Gastrocnemius medialis (tissue), 4 donors: ENCODE measurements at regions not wholly inside any gene's neighbourhood (a gene's known extent, or its start where the extent isn't known, plus 50 kb on each side); places are given as distances from the start of the nearest gene placed in this dataset.

Source experiments
- CTCF ChIP-seq, 5 experiments: fragments of 450-650 bp in 3 of 5; fragments of 200-600 bp in 2 of 5; sonication (generic) in 2 of 5; IDR thresholded peaks in 4 of 5; conservative IDR thresholded peaks in 1 of 5; 1 replicate in 4 of 5; 2 replicates in 1 of 5; pipeline ENCODE4 v1.5.1; 2016 to 2019; ENCODE audit warnings: antibody characterized with exemption in 5 of 5, mild to moderate bottlenecking in 3 of 5, moderate library complexity in 3 of 5
- POLR2A ChIP-seq, 2 donors: fragments of 450-650 bp; IDR thresholded peaks; one replicate each; pipeline ENCODE4 v1.6.1; 2017; ENCODE audit warnings: antibody characterized with exemption in 2 of 2, mild to moderate bottlenecking in 2 of 2, moderate library complexity in 2 of 2

DNA sequence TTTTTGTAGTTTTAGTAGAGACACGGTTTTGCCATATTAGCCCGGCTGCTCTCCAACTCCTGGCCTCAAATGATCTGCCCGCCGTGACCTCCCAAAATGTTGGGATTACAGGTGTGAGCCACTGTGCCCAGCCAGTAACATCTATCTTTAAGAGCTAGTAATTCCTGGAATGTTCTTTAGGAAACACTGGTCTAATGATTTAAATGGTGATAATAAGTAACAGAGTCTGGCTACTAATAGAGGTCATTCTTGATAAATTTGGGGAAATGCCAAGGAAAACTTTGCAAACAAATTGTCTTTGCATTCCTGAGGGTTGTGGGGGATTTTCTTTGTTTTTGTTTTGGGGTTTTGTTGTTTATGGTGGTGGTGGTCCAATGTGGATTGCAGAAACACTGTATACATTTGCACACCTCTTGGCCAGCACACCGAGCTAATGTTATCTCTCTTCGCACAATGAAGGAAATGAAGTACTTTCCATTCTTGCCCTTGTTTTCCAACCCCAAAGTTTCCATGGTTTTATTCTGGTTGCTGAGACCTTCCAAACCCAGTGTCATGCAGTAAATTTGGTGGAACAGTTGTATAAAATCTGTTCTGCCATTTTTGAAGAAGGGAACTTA is 51.3 kb upstream of the WIPF3 start:
- TF ChIP-seq CTCF (IDR thresholded peaks at IDR 0.05 in 4 of 5, conservative IDR thresholded peaks at IDR 0.05 in 1 of 5) (no peak), POLR2A (IDR thresholded peaks at IDR 0.05) (no peak)
